Loucy (cell line): ENCODE measurements at regions not wholly inside any gene's neighbourhood (a gene's known extent, or its start where the extent isn't known, plus 50 kb on each side); places are given as distances from the start of the nearest gene placed in this dataset.

Experiments used
- H2AFZ ChIP-seq: fragments of 200-600 bp; sonication (generic); 2 replicates; pipeline ENCODE4 v1.6.0; 2016; ENCODE audit warnings: antibody characterized with exemption, mild to moderate bottlenecking, low read length, moderate library complexity
- H3F3A ChIP-seq: fragments of 200-600 bp; 2 replicates; pipeline ENCODE4 v1.6.0; 2016; ENCODE audit warnings: antibody characterized with exemption, low read depth, mild to moderate bottlenecking
- H3K27me3 ChIP-seq: fragments of 200-600 bp; sonication (generic); 2 replicates; pipeline ENCODE4 v1.6.1; 2014; ENCODE audit warnings: low read length, mild to moderate bottlenecking; ENCODE audit not compliant: insufficient read depth, poor library complexity, severe bottlenecking
- H3K36me3 ChIP-seq: fragments of 200-600 bp; sonication (generic); 2 replicates; pipeline ENCODE4 v1.6.1; 2016; ENCODE audit warnings: low read length; ENCODE audit not compliant: insufficient read depth
- H3K4me1 ChIP-seq: fragments of 200-600 bp; sonication (generic); 2 replicates; pipeline ENCODE4 v1.5.1; 2014; ENCODE audit warnings: low read length, mild to moderate bottlenecking; ENCODE audit not compliant: insufficient read depth, poor library complexity, severe bottlenecking
- H3K4me2 ChIP-seq: fragments of 200-600 bp; sonication (generic); 2 replicates; pipeline ENCODE4 v1.6.0; 2014; ENCODE audit warnings: antibody characterized with exemption, low read length, low read depth, mild to moderate bottlenecking; ENCODE audit not compliant: poor library complexity, severe bottlenecking
- H3K4me3 ChIP-seq: fragments of 200-600 bp; sonication (generic); 2 replicates; pipeline ENCODE4 v1.5.1; 2014; ENCODE audit warnings: low read length, mild to moderate bottlenecking, mixed read lengths; ENCODE audit not compliant: poor library complexity, severe bottlenecking
- H3K79me2 ChIP-seq: fragments of 200-600 bp; sonication (generic); 2 replicates; pipeline ENCODE4 v1.6.1; 2014; ENCODE audit warnings: low read length; ENCODE audit not compliant: insufficient read depth
- H3K9ac ChIP-seq: fragments of 200-600 bp; sonication (generic); 2 replicates; pipeline ENCODE4 v1.6.0; 2014; ENCODE audit warnings: mild to moderate bottlenecking, low read depth, low read length, moderate library complexity; ENCODE audit not compliant: poor library complexity, severe bottlenecking
- H3K9me2 ChIP-seq: fragments of 200-600 bp; sonication (generic); replicated peaks from 2 replicates; pipeline ENCODE4 v1.6.1; 2016; ENCODE audit warnings: low read depth, low read length, mixed read lengths
- H3K9me3 ChIP-seq: fragments of 200-600 bp; sonication (generic); 2 replicates; pipeline ENCODE4 v1.6.1; 2014; ENCODE audit warnings: mild to moderate bottlenecking, antibody characterized with exemption, low read length, low read depth; ENCODE audit not compliant: insufficient read depth
- H4K20me1 ChIP-seq: fragments of 200-600 bp; sonication (generic); 2 replicates; pipeline ENCODE4 v1.6.0; 2014; ENCODE audit warnings: antibody characterized with exemption, low read length, mild to moderate bottlenecking; ENCODE audit not compliant: insufficient read depth, poor library complexity, severe bottlenecking
- EZH2phosphoT487 ChIP-seq: fragments of 200-600 bp; IDR thresholded peaks from 2 replicates; pipeline ENCODE4 v1.6.1; 2018; ENCODE audit warnings: antibody characterized with exemption, mild to moderate bottlenecking, moderate library complexity, borderline replicate concordance
- TF ChIP-seq, protein P1 (sequence below): fragments of 200-600 bp; sonication (generic); conservative IDR thresholded peaks from 2 replicates; pipeline ENCODE4 v1.5.1; 2014; ENCODE audit warnings: mild to moderate bottlenecking, antibody characterized with exemption, low read length

DNA sequence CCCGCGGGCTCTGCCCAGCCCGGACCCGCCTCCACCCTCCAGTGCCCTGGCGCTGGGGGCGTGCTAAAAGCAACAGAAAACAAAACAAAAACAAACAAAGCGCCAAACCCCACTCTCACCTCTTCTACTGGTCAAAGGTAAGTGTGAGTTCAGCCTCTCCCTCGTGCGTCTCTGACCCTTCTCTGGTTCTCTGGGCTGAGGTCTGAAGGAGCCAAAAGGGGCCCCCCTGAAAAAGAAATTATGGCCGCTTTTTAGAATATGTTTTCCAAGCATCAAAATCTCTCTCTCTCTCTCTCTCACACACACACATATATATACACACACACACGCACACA is 133.5 kb upstream of the DPYD start:
- no peak overlapping the region for H3K9ac ChIP-seq
- H3K9me3 ChIP-seq: no peaks in the 10 kb centered on the region
- TF ChIP-seq, protein P1, sequence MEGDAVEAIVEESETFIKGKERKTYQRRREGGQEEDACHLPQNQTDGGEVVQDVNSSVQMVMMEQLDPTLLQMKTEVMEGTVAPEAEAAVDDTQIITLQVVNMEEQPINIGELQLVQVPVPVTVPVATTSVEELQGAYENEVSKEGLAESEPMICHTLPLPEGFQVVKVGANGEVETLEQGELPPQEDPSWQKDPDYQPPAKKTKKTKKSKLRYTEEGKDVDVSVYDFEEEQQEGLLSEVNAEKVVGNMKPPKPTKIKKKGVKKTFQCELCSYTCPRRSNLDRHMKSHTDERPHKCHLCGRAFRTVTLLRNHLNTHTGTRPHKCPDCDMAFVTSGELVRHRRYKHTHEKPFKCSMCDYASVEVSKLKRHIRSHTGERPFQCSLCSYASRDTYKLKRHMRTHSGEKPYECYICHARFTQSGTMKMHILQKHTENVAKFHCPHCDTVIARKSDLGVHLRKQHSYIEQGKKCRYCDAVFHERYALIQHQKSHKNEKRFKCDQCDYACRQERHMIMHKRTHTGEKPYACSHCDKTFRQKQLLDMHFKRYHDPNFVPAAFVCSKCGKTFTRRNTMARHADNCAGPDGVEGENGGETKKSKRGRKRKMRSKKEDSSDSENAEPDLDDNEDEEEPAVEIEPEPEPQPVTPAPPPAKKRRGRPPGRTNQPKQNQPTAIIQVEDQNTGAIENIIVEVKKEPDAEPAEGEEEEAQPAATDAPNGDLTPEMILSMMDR: no peak
- no peak for TF ChIP-seq EZH2phosphoT487
- H2AFZ ChIP-seq: no peak overlapping the region
- no peaks in the 10 kb centered on the region for H3F3A ChIP-seq
- no peaks in the 10 kb centered on the region for H3K36me3 ChIP-seq
- H3K9me2 ChIP-seq: no peaks in the 10 kb centered on the region
- no peaks in the 10 kb centered on the region for H3K4me1 ChIP-seq
- no peak overlapping the region for H3K4me2 ChIP-seq
- H4K20me1 ChIP-seq: no peaks in the 10 kb centered on the region
- no peak overlapping the region for H3K4me3 ChIP-seq
- no peaks in the 10 kb centered on the region for H3K79me2 ChIP-seq
- no peaks in the 10 kb centered on the region for H3K27me3 ChIP-seq

DNA sequence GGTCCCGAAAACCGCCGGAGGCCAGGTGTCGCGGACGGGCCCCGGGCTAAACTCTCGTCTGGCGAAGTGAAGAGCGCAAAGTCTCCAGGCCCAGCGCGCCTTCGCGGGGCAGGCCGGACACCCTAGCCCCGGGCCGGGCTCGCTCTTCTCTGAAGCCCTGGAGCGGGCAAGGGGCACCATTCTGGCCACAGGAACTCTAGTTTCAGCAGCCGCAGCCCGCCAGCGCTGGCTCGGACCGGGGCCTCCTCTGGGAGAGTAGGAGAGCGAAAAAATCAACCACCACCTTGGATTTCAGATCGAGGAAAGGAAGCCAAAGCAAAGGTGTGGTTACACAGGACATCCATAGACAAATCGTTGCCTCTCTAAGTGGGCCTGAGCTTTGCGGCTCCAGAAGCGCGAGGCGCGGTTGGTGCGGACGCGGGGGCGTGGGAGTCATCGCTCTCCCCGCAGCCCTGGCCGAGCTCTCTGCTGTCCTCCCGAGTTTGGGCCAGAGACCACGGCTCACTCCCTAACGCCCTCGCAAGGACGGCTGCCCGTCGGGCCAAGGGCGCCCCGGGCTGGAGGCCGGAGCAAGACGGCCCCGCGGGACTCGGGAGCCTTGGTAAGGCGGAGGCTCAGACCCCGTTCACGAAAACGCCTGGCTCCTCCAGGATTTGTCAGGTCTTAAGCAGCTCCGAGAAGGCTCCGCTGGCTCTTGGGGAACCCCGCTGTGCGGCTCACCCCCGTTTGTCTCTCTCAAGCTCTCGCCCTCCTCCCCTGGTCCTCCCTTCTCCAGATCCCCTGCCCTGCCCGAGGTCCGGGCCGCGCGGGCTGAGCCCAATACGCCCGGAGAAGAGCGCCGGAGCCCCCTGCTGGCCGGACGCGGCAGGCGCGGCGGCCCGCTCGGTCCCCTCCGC is 132.9 kb upstream of the DPYD start:
- Histone ChIP-seq H3K4me2 (no peak overlapping the region), H3K9ac (no peak overlapping the region), H3F3A (no peaks in the 10 kb centered on the region), H3K4me3 (no peak overlapping the region), H3K9me3 (no peaks in the 10 kb centered on the region), H3K36me3 (no peaks in the 10 kb centered on the region), H3K9me2 (no peaks in the 10 kb centered on the region), H2AFZ (0 out of 2 replicates have a peak overlapping the region, but pooled peaks have one; percentile 40), H3K27me3 (no peaks in the 10 kb centered on the region), H3K4me1 (peaks cover 3% of the 10 kb centered on the region), H3K79me2 (no peaks in the 10 kb centered on the region), H4K20me1 (no peaks in the 10 kb centered on the region)
- TF ChIP-seq, protein P1: peak; percentile 58
- no peak for TF ChIP-seq EZH2phosphoT487

- H3K36me3 ChIP-seq: no peaks in the 10 kb centered on the region
- H3K4me1 ChIP-seq: peaks cover 6% of the 10 kb centered on the region
- no peak overlapping the region for H2AFZ ChIP-seq
Observed at GRCh38 chr1:98051065-98051675, 130.3 kb upstream of the DPYD start.

More at GRCh38 chr1:98051065-98051675, 130.3 kb upstream of the DPYD start:
- Histone ChIP-seq H4K20me1 (no peaks in the 10 kb centered on the region), H3K27me3 (no peaks in the 10 kb centered on the region), H3F3A (no peaks in the 10 kb centered on the region), H3K9me2 (no peaks in the 10 kb centered on the region), H3K4me2 (no peak overlapping the region), H3K79me2 (no peaks in the 10 kb centered on the region), H3K4me3 (no peak overlapping the region), H3K9me3 (no peaks in the 10 kb centered on the region), H3K9ac (no peak overlapping the region)
- no peak for TF ChIP-seq EZH2phosphoT487
- TF ChIP-seq, protein P1: peak; percentile 99
